ENCODE measurements at regions not wholly inside any gene's neighbourhood (a gene's known extent, or its start where the extent isn't known, plus 50 kb on each side); places are given as distances from the start of the nearest gene placed in this dataset.

- Histone ChIP-seq H3K4me2 (ENCODE audit: insufficient read depth, insufficient read length, low read length) (no peak overlapping the region), H3T11ph (ENCODE audit: low read length) (no peak overlapping the region), H3K4me1 (ENCODE audit: insufficient read depth, low read length) (no peaks in the 10 kb centered on the region), H2BK20ac (ENCODE audit: low read depth, low read length, poor library complexity, severe bottlenecking) (no peak overlapping the region), H4K5ac (ENCODE audit: insufficient read length, low read depth, low read length) (no peak overlapping the region), H2AK5ac (ENCODE audit: insufficient read length, low read length) (no peak overlapping the region), H3K9me3 (ENCODE audit: control insufficient read depth, low read depth, low read length) (no peaks in the 10 kb centered on the region), H3K23me2 (ENCODE audit: insufficient read length, low read depth, low read length, poor library complexity, severe bottlenecking) (no peaks in the 10 kb centered on the region), H3K4ac (ENCODE audit: low read depth, low read length) (no peak overlapping the region), H3K9ac (ENCODE audit: extremely low read depth, insufficient read length, low read length) (no peak overlapping the region), H2AFZ (ENCODE audit: low read length) (no peak overlapping the region), H3K79me2 (ENCODE audit: insufficient read depth, low read length) (no peaks in the 10 kb centered on the region), H4K20me1 (ENCODE audit: control insufficient read depth, insufficient read depth, insufficient read length) (no peaks in the 10 kb centered on the region), H2BK5ac (ENCODE audit: insufficient read length, low read length) (no peak overlapping the region), H3K27ac (ENCODE audit: insufficient read length, low read depth, low read length) (no peak overlapping the region), H3K27me3 (ENCODE audit: insufficient read depth, low read length) (no peaks in the 10 kb centered on the region), H2BK12ac (ENCODE audit: insufficient read length, low read depth, low read length) (no peak overlapping the region), H3K79me1 (ENCODE audit: insufficient read depth, low read depth, low read length, poor library complexity, severe bottlenecking) (no peaks in the 10 kb centered on the region), H3K56ac (ENCODE audit: insufficient read length, low read depth, low read length) (no peak overlapping the region), H4K8ac (replicated peaks; ENCODE audit: insufficient read length, low read depth, low read length) (no peak overlapping the region), H2BK120ac (ENCODE audit: low read depth, low read length, poor library complexity, severe bottlenecking) (no peak overlapping the region), H4K91ac (ENCODE audit: insufficient read length, low read depth, low read length) (no peak overlapping the region), H3K23ac (ENCODE audit: insufficient read length, low read depth, low read length) (no peak overlapping the region), H2BK15ac (ENCODE audit: low read depth, low read length) (no peak overlapping the region), H3K18ac (ENCODE audit: insufficient read length, low read depth, low read length) (no peak overlapping the region), H3K14ac (ENCODE audit: insufficient read depth, low read length) (no peak overlapping the region)
- no CpG with 5 or more reads among the region's 10 CpGs for WGBS (ENCODE audit: extremely low coverage, insufficient read length, low lambda C conversion rate)
- DNase-seq: no peak
- TF ChIP-seq CTCF (conservative IDR thresholded peaks at IDR 0.05): no peak
- H3K36me3 Mint-ChIP-seq (ENCODE audit: insufficient read depth in 1 of 3, low read depth in 3 of 3): peaks cover 0 to 10% (median 0%) of the 10 kb centered on the region in 3 experiments; a peak in 1 of 7 replicates
- H3K9me3 Mint-ChIP-seq: no peaks in the 10 kb centered on the region
- no peaks in the 10 kb centered on the region for H3K27me3 Mint-ChIP-seq (ENCODE audit: low read depth)
- no peak overlapping the region for H3K27ac Mint-ChIP-seq
- no peak overlapping the region for H3K4me3 Mint-ChIP-seq
- no peaks in the 10 kb centered on the region for H3K4me1 Mint-ChIP-seq
Measured at GRCh38 chr14:29274890-29275596, 508.5 kb downstream of the FOXG1 start.

All from H9 (cell line).